ENCODE measurements at regions not wholly inside any gene's neighbourhood (a gene's known extent, or its start where the extent isn't known, plus 50 kb on each side); places are given as distances from the start of the nearest gene placed in this dataset.

DNA sequence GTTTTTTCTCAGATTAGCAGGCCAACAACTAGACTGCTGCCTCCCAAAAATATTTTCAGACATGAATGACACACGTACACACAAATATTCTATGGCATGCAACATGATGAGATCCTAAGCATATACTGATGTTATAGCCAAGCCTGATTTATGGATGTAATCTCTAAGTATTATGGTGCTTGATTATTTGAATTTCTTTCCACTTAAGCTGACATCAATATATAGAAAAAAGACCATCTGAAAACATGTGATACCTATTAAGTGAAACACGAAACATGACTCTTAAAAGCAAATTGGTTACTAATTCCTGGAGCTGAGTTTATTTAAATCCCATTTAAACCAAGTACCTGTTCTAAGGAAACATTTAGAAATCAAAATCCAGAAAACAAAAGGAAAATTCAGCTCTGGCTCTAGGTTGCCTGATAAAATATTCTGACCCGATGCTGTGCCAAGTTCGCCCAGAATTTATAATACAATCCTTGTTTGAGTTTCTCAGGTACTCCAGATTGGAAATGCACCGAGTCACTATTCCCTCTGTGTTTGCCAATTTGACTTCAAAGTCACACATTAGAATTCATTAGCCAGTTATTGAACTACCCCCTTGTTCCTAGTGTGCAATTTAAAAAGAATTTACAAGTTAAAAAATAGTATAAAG lies 548.6 kb downstream of the CSNK1G3 start:
- TF ChIP-seq POLR2AphosphoS5 (IDR thresholded peaks at IDR 0.05; ENCODE audit: low read depth, low read length), result no peak
- TF ChIP-seq SIN3A (IDR thresholded peaks at IDR 0.05; ENCODE audit: borderline replicate concordance, insufficient read depth, low read length), result no peak
- TF ChIP-seq, protein P1, sequence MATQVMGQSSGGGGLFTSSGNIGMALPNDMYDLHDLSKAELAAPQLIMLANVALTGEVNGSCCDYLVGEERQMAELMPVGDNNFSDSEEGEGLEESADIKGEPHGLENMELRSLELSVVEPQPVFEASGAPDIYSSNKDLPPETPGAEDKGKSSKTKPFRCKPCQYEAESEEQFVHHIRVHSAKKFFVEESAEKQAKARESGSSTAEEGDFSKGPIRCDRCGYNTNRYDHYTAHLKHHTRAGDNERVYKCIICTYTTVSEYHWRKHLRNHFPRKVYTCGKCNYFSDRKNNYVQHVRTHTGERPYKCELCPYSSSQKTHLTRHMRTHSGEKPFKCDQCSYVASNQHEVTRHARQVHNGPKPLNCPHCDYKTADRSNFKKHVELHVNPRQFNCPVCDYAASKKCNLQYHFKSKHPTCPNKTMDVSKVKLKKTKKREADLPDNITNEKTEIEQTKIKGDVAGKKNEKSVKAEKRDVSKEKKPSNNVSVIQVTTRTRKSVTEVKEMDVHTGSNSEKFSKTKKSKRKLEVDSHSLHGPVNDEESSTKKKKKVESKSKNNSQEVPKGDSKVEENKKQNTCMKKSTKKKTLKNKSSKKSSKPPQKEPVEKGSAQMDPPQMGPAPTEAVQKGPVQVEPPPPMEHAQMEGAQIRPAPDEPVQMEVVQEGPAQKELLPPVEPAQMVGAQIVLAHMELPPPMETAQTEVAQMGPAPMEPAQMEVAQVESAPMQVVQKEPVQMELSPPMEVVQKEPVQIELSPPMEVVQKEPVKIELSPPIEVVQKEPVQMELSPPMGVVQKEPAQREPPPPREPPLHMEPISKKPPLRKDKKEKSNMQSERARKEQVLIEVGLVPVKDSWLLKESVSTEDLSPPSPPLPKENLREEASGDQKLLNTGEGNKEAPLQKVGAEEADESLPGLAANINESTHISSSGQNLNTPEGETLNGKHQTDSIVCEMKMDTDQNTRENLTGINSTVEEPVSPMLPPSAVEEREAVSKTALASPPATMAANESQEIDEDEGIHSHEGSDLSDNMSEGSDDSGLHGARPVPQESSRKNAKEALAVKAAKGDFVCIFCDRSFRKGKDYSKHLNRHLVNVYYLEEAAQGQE (IDR thresholded peaks at IDR 0.05; ENCODE audit: insufficient read depth in 1 of 2, low read depth in 2 of 2, low read length in 2 of 2), result no peak
- no peak for TF ChIP-seq TAF1 (IDR thresholded peaks at IDR 0.05; ENCODE audit: borderline replicate concordance, insufficient read depth, low read length)
- no peak for TF ChIP-seq FOXP2 (optimal IDR thresholded peaks at IDR 0.05; ENCODE audit: borderline replicate concordance, extremely low read depth, extremely low read length, insufficient read depth)
